GM21619 (cell line): ENCODE measurements at regions not wholly inside any gene's neighbourhood (a gene's known extent, or its start where the extent isn't known, plus 50 kb on each side); places are given as distances from the start of the nearest gene placed in this dataset.
A peak's percentile ranks its signal among the peaks of the same experiment; 100 is the strongest.

Experiments
- ATAC-seq: cut with Tn5 transposase; IDR thresholded peaks from one replicate; pipeline ENCODE4 v1.9.1; 2021; ENCODE audit not compliant: unreplicated experiment

- no peak for ATAC-seq
Observed at GRCh38 chr3:118548434-118548833, 486.2 kb downstream of the IGSF11 start.

- ATAC-seq = no peak
Observed at GRCh38 chr3:118550122-118550521, 484.5 kb downstream of the IGSF11 start.

- no peak for ATAC-seq
Observed at GRCh38 chr3:118550556-118550955, 484.1 kb downstream of the IGSF11 start.

GRCh38 chr3:118554148-118554838 is 480.4 kb downstream of the IGSF11 start:
- ATAC-seq = no peak

GRCh38 chr3:118556983-118557382 is 477.7 kb downstream of the IGSF11 start:
- ATAC-seq = no peak

- no peak for ATAC-seq
Observed at GRCh38 chr3:118557513-118557912, 477.1 kb downstream of the IGSF11 start.

- no peak for ATAC-seq
Observed at GRCh38 chr3:118559286-118559685, 475.4 kb downstream of the IGSF11 start.

- no peak for ATAC-seq
Observed at GRCh38 chr3:118564800-118565199, 469.8 kb downstream of the IGSF11 start.

GRCh38 chr3:118573912-118574311 is 460.7 kb downstream of the IGSF11 start:
- ATAC-seq = no peak

GRCh38 chr3:118577055-118577777 is 457.4 kb downstream of the IGSF11 start:
- ATAC-seq = no peak

- ATAC-seq = no peak
Observed at GRCh38 chr3:118578559-118578958, 456.1 kb downstream of the IGSF11 start.

- no peak for ATAC-seq
Observed at GRCh38 chr3:118587037-118587741, 447.5 kb downstream of the IGSF11 start.

- no peak for ATAC-seq
Observed at GRCh38 chr3:118587847-118588246, 446.8 kb downstream of the IGSF11 start.

- ATAC-seq = no peak
Observed at GRCh38 chr3:118593277-118593670, 441.4 kb downstream of the IGSF11 start.

- ATAC-seq = no peak
Observed at GRCh38 chr3:118597184-118597583, 437.5 kb downstream of the IGSF11 start.

- no peak for ATAC-seq
Observed at GRCh38 chr3:118607915-118608820, 426.5 kb downstream of the IGSF11 start.

- no peak for ATAC-seq
Observed at GRCh38 chr3:118618247-118619040, 416.2 kb downstream of the IGSF11 start.

GRCh38 chr3:118626453-118626852 is 408.2 kb downstream of the IGSF11 start:
- ATAC-seq = no peak

- ATAC-seq = peak; percentile 95
Observed at GRCh38 chr3:118628704-118629341, 405.8 kb downstream of the IGSF11 start.

GRCh38 chr3:118629821-118630220 is 404.8 kb downstream of the IGSF11 start:
- no peak for ATAC-seq
